ENCODE measurements at regions not wholly inside any gene's neighbourhood (a gene's known extent, or its start where the extent isn't known, plus 50 kb on each side); places are given as distances from the start of the nearest gene placed in this dataset.

- FAIRE-seq: no peak
These were observed 124.1 kb downstream of the NXNL2 start for GRCh38 chr9:88659126-88659525.

- no peak for FAIRE-seq
These were observed 125.6 kb downstream of the NXNL2 start for GRCh38 chr9:88660611-88661010.

GRCh38 chr9:88661759-88662158 is 126.8 kb downstream of the NXNL2 start:
- FAIRE-seq: no peak

DNA sequence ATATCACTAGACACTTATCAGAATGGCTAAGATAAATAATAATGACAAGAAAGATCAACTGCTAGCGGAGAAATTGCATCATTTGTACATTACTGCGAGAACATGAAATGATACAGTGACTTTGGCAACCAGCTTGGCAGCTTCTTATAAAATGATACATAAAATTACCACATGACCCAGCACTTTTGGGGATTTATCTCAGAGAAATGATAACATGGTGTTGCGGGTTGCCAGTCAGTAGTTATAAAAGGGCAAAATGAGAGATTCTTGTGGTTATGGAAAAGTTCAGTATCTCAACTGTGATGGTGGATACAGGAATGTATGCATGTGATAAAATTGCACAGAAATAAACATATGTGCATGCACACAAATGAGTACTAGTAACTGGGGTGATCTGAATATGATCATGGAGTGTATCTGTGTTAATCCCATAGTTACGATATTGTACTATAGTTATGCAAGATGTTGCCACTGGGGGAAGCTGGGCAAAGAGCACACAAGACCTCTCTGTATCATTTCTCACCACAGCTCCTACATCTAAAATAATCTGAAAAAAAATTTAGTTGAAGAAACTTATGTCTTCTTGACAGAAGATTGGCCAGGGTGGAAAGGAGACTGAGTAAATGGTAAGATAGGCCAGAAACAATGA is 128.9 kb downstream of the NXNL2 start:
- FAIRE-seq: no peak

DNA sequence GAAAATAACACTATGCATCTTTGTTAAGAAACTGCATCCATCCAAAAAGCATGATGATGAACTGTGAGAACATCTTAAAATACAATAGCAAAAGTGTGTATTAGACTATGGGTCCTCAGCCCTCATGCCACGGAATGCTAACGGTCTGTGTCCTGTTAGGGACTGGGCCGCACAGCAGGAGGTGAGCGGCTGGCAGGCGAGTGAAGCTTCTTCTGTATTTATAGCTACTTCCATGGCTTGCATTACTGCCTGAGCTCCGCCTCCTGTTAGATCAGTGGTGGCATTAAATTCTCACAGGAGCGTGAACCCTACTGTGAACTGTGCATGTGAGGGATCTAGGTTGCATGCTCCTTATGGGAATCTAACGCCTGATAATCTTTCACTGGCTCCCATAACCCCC is 129.8 kb downstream of the NXNL2 start:
- no peak for FAIRE-seq

DNA sequence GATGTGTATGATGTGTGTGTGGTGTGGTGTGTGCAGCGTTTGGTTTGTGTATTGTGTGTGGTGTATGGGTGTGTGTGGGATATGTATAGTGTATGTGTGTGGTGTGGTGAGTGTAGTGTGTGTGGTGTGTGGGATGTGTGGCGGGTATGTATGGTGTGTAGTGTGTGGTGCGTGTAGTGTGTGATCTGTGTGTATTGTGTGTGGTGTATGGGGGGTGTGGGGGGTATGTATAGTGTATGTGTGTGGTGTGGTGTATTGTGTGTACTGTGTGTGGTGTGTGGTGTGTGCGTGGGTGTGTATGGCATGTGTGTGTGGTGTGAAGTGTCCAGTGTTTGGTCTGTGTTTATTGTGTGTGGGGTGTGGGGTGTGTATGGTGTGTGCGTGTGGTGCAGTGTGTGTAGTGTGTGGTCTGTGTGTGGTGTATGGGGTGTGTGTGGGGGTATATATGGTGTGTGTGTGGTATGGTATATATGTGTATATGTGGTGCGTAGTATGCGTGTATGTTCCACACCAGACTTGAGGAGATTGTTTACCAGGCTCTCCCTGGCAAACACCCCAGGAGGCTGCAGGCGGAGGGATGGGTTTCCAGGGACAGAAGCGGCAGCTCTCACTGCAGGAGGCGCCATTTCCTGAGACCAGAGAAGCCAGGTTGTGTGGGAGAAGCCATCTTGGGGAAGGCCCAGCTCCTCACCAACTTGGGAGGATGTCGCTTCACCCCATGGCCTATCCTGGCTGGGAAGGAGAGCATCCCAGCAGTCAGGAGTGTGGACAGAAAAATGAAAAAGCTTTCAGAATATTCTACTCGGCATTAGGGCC is 138.1 kb downstream of the NXNL2 start:
- FAIRE-seq: no peak

GRCh38 chr9:88673886-88674285 is 138.9 kb downstream of the NXNL2 start:
- no peak for FAIRE-seq

GRCh38 chr9:88676644-88677043 is 141.7 kb downstream of the NXNL2 start:
- no peak for FAIRE-seq

DNA sequence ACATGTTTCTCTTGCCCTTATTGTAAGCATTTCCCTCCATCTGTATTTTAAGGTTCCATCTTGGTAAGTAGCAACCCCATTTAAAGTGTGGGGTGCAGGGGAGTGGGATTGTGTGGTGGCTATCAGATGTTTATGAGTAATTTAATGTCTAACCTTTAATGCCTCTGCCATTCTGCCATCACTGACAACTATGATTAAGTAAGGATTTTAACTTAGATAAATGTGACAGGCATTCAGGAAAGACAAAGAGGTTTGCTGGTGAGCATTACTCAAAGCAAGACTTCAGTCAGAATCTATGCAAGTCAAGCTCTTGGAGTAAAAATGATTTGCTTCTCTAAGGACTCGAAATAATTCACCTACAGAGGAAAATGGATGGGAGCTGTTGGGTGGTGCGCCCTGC is 143.0 kb downstream of the NXNL2 start:
- FAIRE-seq: no peak

DNA sequence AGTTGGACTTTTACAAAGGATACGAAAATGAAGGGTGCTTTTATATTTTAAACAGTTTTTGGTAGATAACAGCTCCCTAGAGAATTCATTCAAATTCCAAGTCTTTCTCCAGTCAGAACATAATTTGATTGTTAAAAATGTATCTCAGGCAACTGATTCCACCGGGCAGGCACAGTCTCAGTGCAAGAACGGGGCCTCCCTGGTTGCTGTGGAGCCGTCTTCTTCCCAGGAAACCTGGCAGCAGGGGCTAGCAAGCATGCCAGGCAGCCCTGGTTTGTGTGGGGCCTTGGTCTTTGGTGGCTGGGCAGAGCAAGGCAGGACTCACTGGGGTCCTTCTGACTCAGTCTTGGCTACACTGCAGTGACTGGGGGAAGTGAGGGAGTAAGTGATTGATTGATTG is 143.5 kb downstream of the NXNL2 start:
- no peak for FAIRE-seq

- no peak for FAIRE-seq
These were observed 145.1 kb downstream of the NXNL2 start for GRCh38 chr9:88680041-88680440.

DNA sequence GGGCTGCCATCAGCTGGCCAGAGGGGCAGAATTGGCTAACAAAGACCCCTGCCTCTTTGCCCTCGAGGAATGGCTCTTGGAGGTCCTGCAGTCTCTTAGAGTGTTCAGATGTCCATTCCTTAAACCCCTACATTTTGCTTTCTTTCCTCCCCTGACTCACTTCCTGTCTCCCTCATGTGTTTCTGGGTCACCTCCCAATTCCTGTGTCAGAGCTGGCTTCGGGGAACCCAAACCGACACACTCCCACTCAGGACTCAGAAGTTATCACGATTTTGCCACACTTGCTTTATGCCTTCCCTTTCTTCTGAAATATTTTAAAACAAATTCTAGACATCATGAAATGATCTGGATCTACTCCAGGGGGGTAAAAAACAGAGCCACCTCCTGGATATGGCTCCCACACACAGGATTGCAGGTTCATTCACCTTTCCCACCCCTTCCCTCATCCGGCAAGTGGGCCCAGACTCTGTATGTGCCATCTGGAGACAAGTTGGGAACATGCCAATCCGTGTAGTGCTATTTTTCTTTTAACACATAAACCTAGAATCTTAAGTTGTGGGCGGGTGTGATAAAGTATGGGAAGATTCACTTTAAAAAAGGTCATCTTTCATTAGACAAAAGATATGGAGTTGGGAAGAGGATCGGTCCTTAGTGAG is 145.7 kb downstream of the NXNL2 start:
- no peak for FAIRE-seq

DNA sequence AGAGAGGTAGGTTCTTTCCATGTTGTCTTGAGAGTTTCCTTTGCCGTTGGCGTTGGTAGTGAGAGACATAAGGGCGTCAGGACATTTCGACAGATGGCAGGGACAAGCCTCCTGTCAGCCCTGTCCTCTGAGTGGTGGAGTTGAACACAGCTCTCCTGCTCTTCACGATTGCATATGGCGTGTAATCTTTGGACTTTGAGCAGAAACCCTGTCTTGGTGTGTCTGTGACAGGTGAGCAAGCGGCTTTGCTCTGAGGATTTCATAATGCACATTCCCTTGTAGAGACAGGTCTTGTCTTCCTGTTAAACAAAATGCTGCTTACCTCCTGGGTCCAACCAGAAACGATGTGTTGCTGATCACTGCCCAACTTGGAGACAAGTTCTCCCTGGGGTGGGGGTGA is 146.5 kb downstream of the NXNL2 start:
- FAIRE-seq: no peak

DNA sequence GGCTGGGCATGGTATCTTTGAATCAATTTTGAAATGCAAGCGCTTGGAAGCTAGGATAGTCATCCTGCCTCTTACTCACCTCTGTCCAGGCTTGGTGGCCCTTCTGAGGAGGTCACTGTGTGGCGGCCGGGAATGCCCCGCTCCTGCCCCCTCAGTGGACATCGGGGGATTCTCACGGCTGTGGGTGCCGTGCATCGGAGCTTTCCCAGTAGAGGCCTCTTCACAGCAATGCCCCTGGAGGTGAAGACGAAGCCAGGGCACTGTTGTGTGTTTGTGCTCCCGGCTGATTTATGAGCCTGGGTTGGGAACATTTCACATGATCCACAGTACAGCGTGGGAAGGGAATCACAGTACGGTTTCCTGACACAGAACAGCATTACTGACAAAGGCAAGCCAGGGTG is 147.5 kb downstream of the NXNL2 start:
- no peak for FAIRE-seq

- no peak for FAIRE-seq
These were observed 149.1 kb downstream of the NXNL2 start for GRCh38 chr9:88684046-88684445.

- FAIRE-seq: no peak
These were observed 149.9 kb downstream of the NXNL2 start for GRCh38 chr9:88684845-88685244.

DNA sequence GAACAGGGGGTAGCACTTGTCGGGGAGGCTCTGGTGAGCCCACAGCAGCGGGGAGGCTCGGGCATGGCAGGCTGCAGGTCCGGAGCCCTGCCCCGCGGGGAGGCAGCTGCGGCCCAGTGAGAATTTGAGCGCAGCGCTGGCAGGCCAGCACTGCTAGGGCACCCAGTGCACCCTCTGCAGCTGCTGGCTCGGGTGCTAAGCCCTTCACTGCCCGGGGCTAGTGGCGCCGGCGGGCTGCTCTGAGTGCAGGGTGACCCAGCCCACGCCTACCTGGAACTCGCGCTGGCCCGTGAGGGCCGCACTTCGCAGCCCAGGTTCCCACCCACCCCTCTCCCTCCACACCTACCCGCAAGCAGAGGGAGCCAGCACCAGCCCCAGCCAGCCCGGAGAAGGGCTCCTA is 151.0 kb downstream of the NXNL2 start:
- FAIRE-seq: no peak

- no peak for FAIRE-seq
These were observed 154.7 kb downstream of the NXNL2 start for GRCh38 chr9:88689509-88690298.

DNA sequence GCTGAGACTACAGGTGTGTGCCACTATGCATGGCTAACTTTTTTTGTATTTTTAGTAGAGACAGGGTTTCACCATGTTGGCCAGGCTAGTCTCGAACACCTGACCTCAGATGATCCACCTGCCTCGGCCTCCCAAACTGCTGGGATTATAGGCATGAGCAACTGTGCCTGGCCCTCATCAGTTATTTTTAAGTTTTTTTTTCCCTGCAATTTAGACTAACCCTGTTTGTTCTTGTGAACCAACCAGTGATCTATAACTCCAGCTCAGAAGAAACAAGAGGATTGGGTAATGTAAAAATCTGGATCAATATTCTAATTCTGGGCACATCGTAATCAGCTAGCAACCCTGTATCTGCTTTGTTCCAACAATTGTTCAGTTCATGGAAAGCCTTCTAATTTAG is 155.7 kb downstream of the NXNL2 start:
- no peak for FAIRE-seq

DNA sequence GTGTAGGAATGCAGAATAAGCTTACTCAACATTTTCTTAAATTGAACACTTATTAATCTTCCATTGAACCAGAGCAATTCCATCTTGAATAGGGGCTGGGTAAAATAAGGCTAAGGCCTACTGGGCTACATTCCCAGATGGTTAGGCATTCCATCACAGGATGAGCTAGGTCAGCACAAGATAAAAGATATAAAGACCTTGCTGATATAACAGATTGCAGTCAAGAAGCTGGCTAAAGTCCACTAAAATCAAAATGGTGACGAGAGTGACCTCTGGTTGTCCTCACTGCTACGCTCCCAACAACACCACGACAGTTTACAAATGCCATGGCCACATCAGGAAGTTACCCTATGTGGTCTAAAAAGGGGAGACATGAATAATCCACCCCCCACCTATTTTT is 156.1 kb downstream of the NXNL2 start:
- FAIRE-seq: no peak

- no peak for FAIRE-seq
These were observed 156.8 kb downstream of the NXNL2 start for GRCh38 chr9:88691811-88692210.

GRCh38 chr9:88692827-88693226 is 157.8 kb downstream of the NXNL2 start:
- no peak for FAIRE-seq

DNA sequence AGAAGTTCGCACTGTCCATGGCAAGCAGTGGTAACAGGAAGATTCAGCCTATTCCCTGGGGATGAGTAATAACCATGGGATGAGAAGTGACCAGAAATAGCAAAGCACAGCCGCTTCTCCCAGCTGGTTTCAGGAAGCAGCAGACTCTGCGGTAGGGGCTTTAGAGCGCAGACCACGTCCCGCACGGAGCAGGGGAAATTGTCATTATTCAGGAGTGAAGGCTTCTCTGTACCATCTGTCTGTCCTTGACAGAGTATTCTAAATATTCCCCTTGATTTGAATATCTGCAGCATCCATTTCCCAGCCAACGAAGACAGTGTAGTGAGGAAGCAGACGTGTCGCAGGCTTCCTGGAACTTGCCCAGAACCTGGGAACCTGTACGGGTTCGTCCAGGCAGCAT is 159.6 kb downstream of the NXNL2 start:
- FAIRE-seq: no peak
